Keratinocyte (primary cell): ENCODE measurements at regions not wholly inside any gene's neighbourhood (a gene's known extent, or its start where the extent isn't known, plus 50 kb on each side); places are given as distances from the start of the nearest gene placed in this dataset.
"Not testable (repeated sequence)": the region's sequence is repeated elsewhere in the genome, so short reads cannot be mapped to it uniquely, and the experiment has no call there.

Source experiments
- DNase-seq: peaks from one replicate; pipeline ENCODE4 v3.0.0-alpha.2; 2011; ENCODE audit warnings: low read depth, missing footprints, low spot score
- FAIRE-seq: peaks from 2 replicates; lab custom pipeline; 2011; peaks lifted over from hg19 to GRCh38; lab: Jason Lieb, UNC
- H2AFZ ChIP-seq: 2 replicates; pipeline ENCODE4 v1.6.0; 2012; ENCODE audit warnings: low read length, control low read depth, inconsistent platforms; ENCODE audit not compliant: control insufficient read depth
- H3K27ac ChIP-seq: 2 replicates; pipeline ENCODE4 v1.5.1; 2011; ENCODE audit warnings: low read length; ENCODE audit not compliant: control insufficient read depth, insufficient read depth
- H3K27me3 ChIP-seq: 3 replicates; pipeline ENCODE4 v1.6.0; 2011; ENCODE audit warnings: low read length; ENCODE audit not compliant: control insufficient read depth, insufficient read depth; ENCODE audit errors: extremely low read depth
- H3K36me3 ChIP-seq, 2 experiments: 2 replicates in 1 of 2; 3 replicates in 1 of 2; pipeline ENCODE4 v1.5.1; 2011; ENCODE audit warnings: low read length in 2 of 2, mild to moderate bottlenecking in 1 of 2; ENCODE audit not compliant: control insufficient read depth in 2 of 2, insufficient read depth in 2 of 2; ENCODE audit errors: extremely low read depth in 1 of 2
- H3K4me1 ChIP-seq: 3 replicates; pipeline ENCODE4 v1.5.1; 2011; ENCODE audit warnings: low read length; ENCODE audit not compliant: control insufficient read depth, insufficient read depth; ENCODE audit errors: extremely low read depth
- H3K4me2 ChIP-seq: 3 replicates; pipeline ENCODE4 v1.6.0; 2011; ENCODE audit warnings: low read depth, low read length; ENCODE audit not compliant: control insufficient read depth, insufficient read depth; ENCODE audit errors: extremely low read depth
- H3K4me3 ChIP-seq, 3 experiments: fragments of 200-600 bp in 1 of 3; sonication (generic) in 1 of 3; 2 replicates in 2 of 3; 3 replicates in 1 of 3; pipeline ENCODE4 v1.5.1; 2011 to 2016; ENCODE audit warnings: low read length in 3 of 3, mild to moderate bottlenecking in 3 of 3, control low read depth in 2 of 3, inconsistent platforms in 1 of 3, low read depth in 1 of 3, mixed read lengths in 1 of 3, mixed run types in 1 of 3, moderate library complexity in 1 of 3; ENCODE audit not compliant: control insufficient read depth in 2 of 3, insufficient read depth in 2 of 3; ENCODE audit errors: extremely low read depth in 1 of 3
- H3K79me2 ChIP-seq: 2 replicates; pipeline ENCODE4 v1.6.0; 2012; ENCODE audit warnings: low read length; ENCODE audit not compliant: control insufficient read depth, insufficient read depth
- H3K9ac ChIP-seq: 3 replicates; pipeline ENCODE4 v1.6.0; 2011; ENCODE audit warnings: low read length; ENCODE audit not compliant: control insufficient read depth, insufficient read depth; ENCODE audit errors: extremely low read depth
- H3K9me1 ChIP-seq: 3 replicates; pipeline ENCODE4 v1.6.0; 2011; ENCODE audit warnings: low read length; ENCODE audit not compliant: control insufficient read depth, insufficient read depth; ENCODE audit errors: extremely low read depth
- H3K9me3 ChIP-seq: 2 replicates; pipeline ENCODE4 v1.5.1; 2012; ENCODE audit warnings: low read depth, low read length; ENCODE audit not compliant: control insufficient read depth
- H4K20me1 ChIP-seq: 3 replicates; pipeline ENCODE4 v1.6.0; 2011; ENCODE audit warnings: low read length; ENCODE audit not compliant: control insufficient read depth, insufficient read depth; ENCODE audit errors: extremely low read depth
- CTCF ChIP-seq, 3 experiments: IDR thresholded peaks in 1 of 3; conservative IDR thresholded peaks in 1 of 3; optimal IDR thresholded peaks in 1 of 3; 2 replicates in 2 of 3; 3 replicates in 1 of 3; pipeline versions ENCODE3 to v1.5.1; 2011; ENCODE audit warnings: low read length in 3 of 3, mild to moderate bottlenecking in 3 of 3, moderate library complexity in 2 of 3, control low read depth in 1 of 3, inconsistent platforms in 1 of 3; ENCODE audit not compliant: insufficient read depth in 2 of 3; ENCODE audit errors: extremely low read depth in 1 of 3
- EZH2 ChIP-seq: IDR thresholded peaks from one replicate; pipeline ENCODE4 v1.6.1; 2012; ENCODE audit warnings: inconsistent platforms, mild to moderate bottlenecking, low read length, moderate library complexity
- dilution Hi-C: fragments of 300-500 bp; cut with MboI; formaldehyde crosslinking; loops from one replicate; pipeline ENCODE4 v1.7.0; 2020; ENCODE audit warnings: low sequenced_read_pairs; ENCODE audit not compliant: extremely low pct_ligation_motif_present

GRCh38 chr7:51901489-51901840 is 584.9 kb upstream of the COBL start:
- TF ChIP-seq CTCF (optimal IDR thresholded peaks at IDR 0.05 in 1 of 3, IDR thresholded peaks at IDR 0.05 in 1 of 3, conservative IDR thresholded peaks at IDR 0.05 in 1 of 3; ENCODE audit: extremely low read depth in 1 of 3, insufficient read depth in 2 of 3, low read length in 3 of 3), result no peak
- TF ChIP-seq EZH2, result no peak
- Histone ChIP-seq H3K27me3 (no peaks in the 10 kb centered on the region), H2AFZ (no peak overlapping the region), H3K36me3 (no peaks in the 10 kb centered on the region), H4K20me1 (no peaks in the 10 kb centered on the region), H3K9me1 (no peaks in the 10 kb centered on the region), H3K4me3 (no peak overlapping the region), H3K27ac (no peak overlapping the region), H3K4me2 (no peak overlapping the region), H3K79me2 (no peaks in the 10 kb centered on the region), H3K9ac (no peak overlapping the region), H3K4me1 (no peaks in the 10 kb centered on the region), H3K9me3 (no peaks in the 10 kb centered on the region)
- FAIRE-seq (no peak), DNase-seq (no peak)
- dilution Hi-C loops, result no loop called here

DNA sequence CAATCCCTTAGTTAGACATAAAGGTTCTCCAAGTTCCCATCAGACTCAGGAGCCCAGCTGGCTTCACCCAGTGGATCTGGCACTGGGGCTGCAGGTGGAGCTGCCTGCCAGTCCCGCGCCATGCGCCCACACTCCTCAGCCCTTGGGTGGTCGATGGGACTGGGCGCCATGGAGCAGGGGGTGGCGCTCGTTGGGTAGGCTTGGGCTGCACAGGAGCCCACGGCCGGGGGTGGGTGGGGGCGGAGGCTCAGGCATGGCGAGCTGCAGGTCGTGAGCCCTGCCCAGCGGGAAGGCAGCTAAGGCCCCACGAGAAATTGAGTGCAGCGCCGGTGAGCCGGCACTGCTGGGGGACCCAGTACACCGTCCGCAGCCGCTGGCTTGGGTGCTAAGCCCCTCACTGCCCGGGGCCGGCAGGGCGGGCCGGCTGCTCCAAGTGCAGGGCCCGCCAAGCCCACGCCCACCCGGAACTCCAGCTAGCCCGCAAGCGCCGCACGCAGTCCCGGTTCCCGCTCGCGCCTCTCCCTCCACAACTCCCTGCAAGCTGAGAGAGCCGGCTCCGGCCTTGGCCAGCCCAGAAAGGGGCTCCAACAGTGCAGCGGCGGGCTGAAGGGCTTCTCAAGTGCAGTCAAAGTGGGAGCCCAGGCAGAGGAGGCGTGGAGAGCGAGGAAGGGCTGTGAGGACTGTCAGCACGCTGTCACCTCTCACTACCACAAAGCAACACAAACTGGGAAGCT is 584.3 kb upstream of the COBL start:
- H3K4me2 ChIP-seq, H3K4me3 ChIP-seq, H3K9me3 ChIP-seq, H2AFZ ChIP-seq, H3K9me1 ChIP-seq, H3K9ac ChIP-seq, H3K79me2 ChIP-seq, dilution Hi-C loops, H4K20me1 ChIP-seq, H3K4me1 ChIP-seq, H3K27me3 ChIP-seq, FAIRE-seq, DNase-seq, H3K27ac ChIP-seq, H3K36me3 ChIP-seq: not testable (repeated sequence)

DNA sequence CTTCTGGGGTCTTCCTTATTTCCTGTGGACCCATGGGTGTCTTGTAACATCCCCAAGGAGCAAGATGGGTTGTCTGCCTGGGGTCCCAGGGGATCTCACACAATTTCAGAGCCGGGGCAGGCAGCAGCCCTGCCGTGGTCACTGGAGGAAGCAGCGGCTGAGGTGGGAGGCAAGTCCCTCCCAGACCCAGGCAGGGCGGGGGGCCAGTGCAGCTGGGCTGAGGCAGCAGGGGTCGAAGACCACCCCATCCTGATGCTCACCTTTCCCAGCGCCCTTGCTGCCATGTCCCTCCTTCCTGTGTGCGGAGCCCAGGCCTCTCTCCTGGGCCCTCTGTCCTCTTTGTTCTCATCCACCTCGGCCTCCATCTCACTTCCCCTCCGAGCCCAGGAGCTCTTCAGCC is 583.0 kb upstream of the COBL start:
- no peaks in the 10 kb centered on the region for H3K9me1 ChIP-seq
- H3K9ac ChIP-seq, result no peak overlapping the region
- H3K4me1 ChIP-seq, result no peaks in the 10 kb centered on the region
- DNase-seq (no peak), FAIRE-seq (no peak)
- H3K27ac ChIP-seq, result no peak overlapping the region
- no peak overlapping the region for H2AFZ ChIP-seq
- no peak overlapping the region for H3K4me2 ChIP-seq
- no peaks in the 10 kb centered on the region for H3K36me3 ChIP-seq
- no peaks in the 10 kb centered on the region for H3K79me2 ChIP-seq
- dilution Hi-C loops, result no loop called here
- TF ChIP-seq EZH2 (no peak), CTCF (optimal IDR thresholded peaks at IDR 0.05 in 1 of 3, IDR thresholded peaks at IDR 0.05 in 1 of 3, conservative IDR thresholded peaks at IDR 0.05 in 1 of 3; ENCODE audit: extremely low read depth in 1 of 3, insufficient read depth in 2 of 3, low read length in 3 of 3) (no peak)
- no peaks in the 10 kb centered on the region for H3K27me3 ChIP-seq
- H4K20me1 ChIP-seq, result no peaks in the 10 kb centered on the region
- no peak overlapping the region for H3K4me3 ChIP-seq
- no peaks in the 10 kb centered on the region for H3K9me3 ChIP-seq
